Breast epithelium (tissue), 4 donors: ENCODE measurements at regions not wholly inside any gene's neighbourhood (a gene's known extent, or its start where the extent isn't known, plus 50 kb on each side); places are given as distances from the start of the nearest gene placed in this dataset.

ENCODE experiments used
- DNase-seq, 2 donors: peaks; one replicate each; pipeline ENCODE4 v3.0.0-alpha.2; 2019; ENCODE audit warnings: low spot score in 2 of 2
- H3K27ac ChIP-seq, 2 donors: fragments of 200-600 bp; sonication (generic) in 1 of 2; one replicate each; pipeline ENCODE4 v1.5.1; 2016 to 2019; ENCODE audit warnings: mild to moderate bottlenecking in 1 of 2
- H3K27me3 ChIP-seq, 2 donors: fragments of 200-600 bp; sonication (generic) in 1 of 2; one replicate each; pipeline versions ENCODE4 v1.5.1 to v1.6.0; 2017 to 2019; ENCODE audit warnings: control low read depth in 1 of 2, mild to moderate bottlenecking in 1 of 2
- H3K36me3 ChIP-seq: fragments of 200-600 bp; one replicate; pipeline ENCODE4 v1.5.1; 2019
- H3K4me1 ChIP-seq, 2 donors: fragments of 200-600 bp; sonication (generic); one replicate each; pipeline ENCODE4 v1.5.1; 2016 to 2019; ENCODE audit warnings: control low read depth in 1 of 2
- H3K4me3 ChIP-seq, 3 donors: fragments of 200-600 bp; sonication (generic); 1 replicate in 2 of 3; 2 replicates in 1 of 3; pipeline ENCODE4 v1.5.1; 2016 to 2019; ENCODE audit warnings: mild to moderate bottlenecking in 3 of 3, moderate library complexity in 2 of 3
- H3K9me3 ChIP-seq, 2 donors: fragments of 200-600 bp; sonication (generic) in 1 of 2; one replicate each; pipeline ENCODE4 v1.5.1; 2016 to 2019; ENCODE audit warnings: control low read depth in 1 of 2
- POLR2A ChIP-seq: fragments of 450-650 bp; IDR thresholded peaks from one replicate; pipeline ENCODE4 v1.6.1; 2016; ENCODE audit warnings: antibody characterized with exemption, mild to moderate bottlenecking, moderate library complexity
- POLR2AphosphoS5 ChIP-seq, 3 donors: sonication (generic); formaldehyde crosslinking; IDR thresholded peaks; one replicate each; pipeline ENCODE4 v1.6.1; 2017; ENCODE audit warnings: antibody characterized with exemption in 3 of 3
- intact Hi-C: fragments of 100-400 bp; cut with DNase I; formaldehyde crosslinking; loops from one replicate; pipeline ENCODE4 v1.15.1; 2023; ENCODE audit warnings: low total_unique reads
- TF ChIP-seq, protein P1 (sequence below), 3 donors: fragments of 450-650 bp; IDR thresholded peaks; one replicate each; pipeline ENCODE4 v1.5.1; 2016 to 2017; ENCODE audit warnings: antibody characterized with exemption in 3 of 3, mild to moderate bottlenecking in 3 of 3, moderate library complexity in 3 of 3

DNA sequence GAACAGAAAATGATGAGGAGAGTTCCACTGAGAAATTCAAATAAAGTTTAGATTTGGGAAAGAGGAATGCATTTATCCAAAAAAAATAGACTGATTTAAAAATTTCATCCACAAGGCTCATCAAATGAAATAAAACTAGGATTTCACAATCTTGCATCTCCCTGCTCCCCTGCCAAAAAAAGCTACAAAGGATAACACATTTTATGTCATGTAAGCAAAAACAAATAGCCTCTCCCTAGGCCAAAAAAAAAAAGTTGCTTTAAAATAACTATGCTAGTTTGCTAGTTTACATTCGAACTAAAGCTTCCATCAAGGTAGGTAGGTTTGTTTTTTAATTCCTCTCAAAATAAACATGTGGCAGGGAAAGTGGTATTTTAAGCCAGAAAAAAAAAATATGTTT, 465.5 kb upstream of the ID2 start:
- Histone ChIP-seq H3K27me3 (no peaks in the 10 kb centered on the region), H3K27ac (no peak overlapping the region), H3K4me3 (no peak overlapping the region), H3K36me3 (no peaks in the 10 kb centered on the region), H3K9me3 (no peaks in the 10 kb centered on the region), H3K4me1 (no peaks in the 10 kb centered on the region)
- DNase-seq: no peak
- TF ChIP-seq, protein P1, sequence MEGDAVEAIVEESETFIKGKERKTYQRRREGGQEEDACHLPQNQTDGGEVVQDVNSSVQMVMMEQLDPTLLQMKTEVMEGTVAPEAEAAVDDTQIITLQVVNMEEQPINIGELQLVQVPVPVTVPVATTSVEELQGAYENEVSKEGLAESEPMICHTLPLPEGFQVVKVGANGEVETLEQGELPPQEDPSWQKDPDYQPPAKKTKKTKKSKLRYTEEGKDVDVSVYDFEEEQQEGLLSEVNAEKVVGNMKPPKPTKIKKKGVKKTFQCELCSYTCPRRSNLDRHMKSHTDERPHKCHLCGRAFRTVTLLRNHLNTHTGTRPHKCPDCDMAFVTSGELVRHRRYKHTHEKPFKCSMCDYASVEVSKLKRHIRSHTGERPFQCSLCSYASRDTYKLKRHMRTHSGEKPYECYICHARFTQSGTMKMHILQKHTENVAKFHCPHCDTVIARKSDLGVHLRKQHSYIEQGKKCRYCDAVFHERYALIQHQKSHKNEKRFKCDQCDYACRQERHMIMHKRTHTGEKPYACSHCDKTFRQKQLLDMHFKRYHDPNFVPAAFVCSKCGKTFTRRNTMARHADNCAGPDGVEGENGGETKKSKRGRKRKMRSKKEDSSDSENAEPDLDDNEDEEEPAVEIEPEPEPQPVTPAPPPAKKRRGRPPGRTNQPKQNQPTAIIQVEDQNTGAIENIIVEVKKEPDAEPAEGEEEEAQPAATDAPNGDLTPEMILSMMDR (IDR thresholded peaks at IDR 0.05): no peak
- intact Hi-C loops: no loop called here

DNA sequence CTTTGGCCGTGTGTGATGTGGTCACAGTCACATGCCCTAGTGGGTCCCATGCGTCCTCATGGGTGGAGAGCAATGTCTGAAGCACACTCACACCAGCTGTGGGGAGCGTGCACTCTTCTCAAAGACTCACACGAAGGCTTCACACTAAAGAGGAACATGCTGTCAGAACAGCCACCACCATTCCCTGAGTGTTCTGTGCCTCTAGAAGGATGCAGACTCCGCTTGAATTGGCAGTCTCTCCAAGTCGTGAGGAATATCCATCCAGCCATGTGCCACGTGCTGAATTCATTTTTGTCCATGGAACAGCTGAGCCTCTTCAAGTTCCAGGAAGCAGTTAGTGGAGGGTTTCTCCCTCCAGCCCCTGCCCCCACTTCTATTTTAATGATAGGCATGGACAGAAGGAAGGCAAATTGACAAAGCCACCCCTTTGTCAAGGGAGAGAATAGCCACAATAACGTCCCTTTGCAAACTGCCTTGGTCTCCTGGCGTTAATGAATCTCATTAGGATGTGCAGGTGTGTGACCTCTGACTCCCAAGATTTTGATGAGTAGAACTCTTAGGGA, 464.3 kb upstream of the ID2 start:
- intact Hi-C loops: no loop called here
- H3K27me3 ChIP-seq: no peaks in the 10 kb centered on the region
- DNase-seq: no peak
- TF ChIP-seq, protein P1 (IDR thresholded peaks at IDR 0.05): no peak
- no peak for TF ChIP-seq POLR2A
- no peak for TF ChIP-seq POLR2AphosphoS5 (IDR thresholded peaks at IDR 0.05)
- no peaks in the 10 kb centered on the region for H3K9me3 ChIP-seq
- H3K4me1 ChIP-seq: no peaks in the 10 kb centered on the region
- no peak overlapping the region for H3K4me3 ChIP-seq
- H3K36me3 ChIP-seq: no peaks in the 10 kb centered on the region
- peak overlapping the region in 1 of 2 donors; percentile 32 for H3K27ac ChIP-seq

DNA sequence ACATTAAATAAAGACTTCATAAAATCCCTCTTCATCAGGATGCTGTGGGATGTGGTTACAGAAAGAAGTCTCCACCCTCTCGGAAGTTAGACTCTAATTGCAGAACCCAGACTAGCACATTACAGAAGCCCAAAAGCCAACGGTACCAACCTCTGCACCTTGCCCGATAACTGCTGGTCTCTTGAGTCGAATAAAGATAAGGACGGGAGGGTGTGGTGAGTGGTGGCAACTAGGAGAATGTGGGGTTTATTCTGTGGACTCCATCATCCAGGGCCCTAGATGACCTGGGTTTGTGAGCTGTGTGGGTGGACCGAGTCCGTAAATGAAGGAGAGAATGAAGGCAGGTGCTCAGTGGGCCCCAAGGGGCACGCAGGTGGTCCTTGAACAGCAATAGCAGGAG, 462.8 kb upstream of the ID2 start:
- intact Hi-C loops: no loop called here
- H3K9me3 ChIP-seq: no peaks in the 10 kb centered on the region
- TF ChIP-seq POLR2A: no peak
- TF ChIP-seq POLR2AphosphoS5 (IDR thresholded peaks at IDR 0.05): no peak
- TF ChIP-seq, protein P1 (IDR thresholded peaks at IDR 0.05): no peak
- no peaks in the 10 kb centered on the region for H3K36me3 ChIP-seq
- no peak overlapping the region for H3K4me3 ChIP-seq
- no peak overlapping the region for H3K27ac ChIP-seq
- DNase-seq: no peak
- no peaks in the 10 kb centered on the region for H3K27me3 ChIP-seq
- no peaks in the 10 kb centered on the region for H3K4me1 ChIP-seq

DNA sequence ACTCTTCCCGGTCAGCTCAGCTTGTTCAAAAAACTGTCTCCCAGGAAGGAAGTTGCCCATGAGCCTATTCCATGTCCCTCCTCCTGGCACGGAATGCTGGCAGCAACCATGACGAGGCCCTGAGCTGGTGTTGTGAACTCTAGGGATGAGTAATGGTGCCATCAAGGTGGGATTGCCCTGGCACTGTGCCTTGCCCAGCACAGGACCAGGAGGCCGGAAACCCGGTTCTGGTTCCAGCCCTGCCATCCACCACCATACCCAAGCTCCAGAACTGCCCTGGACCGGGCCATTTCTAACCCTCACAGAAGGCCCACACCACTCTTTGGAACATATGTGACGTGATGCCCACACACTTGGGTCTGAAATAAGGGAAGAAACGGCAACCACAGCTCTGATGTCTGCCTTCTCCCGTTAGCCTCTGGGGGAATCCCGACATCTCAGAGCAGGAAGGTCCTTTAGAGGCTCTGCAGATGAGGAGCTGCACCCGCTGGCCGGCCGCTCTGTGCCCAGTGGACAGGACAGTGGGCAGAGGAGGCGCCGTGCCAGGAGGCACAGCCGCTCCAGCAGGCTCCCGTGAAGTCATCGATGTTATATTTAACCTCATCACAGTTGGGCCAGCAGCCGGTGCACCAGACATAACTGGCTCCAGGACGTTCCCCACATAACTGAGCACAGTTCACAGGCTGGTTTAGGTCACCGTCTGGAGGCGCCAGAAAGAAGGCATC, 462.1 kb upstream of the ID2 start:
- no peaks in the 10 kb centered on the region for H3K36me3 ChIP-seq
- H3K9me3 ChIP-seq: no peaks in the 10 kb centered on the region
- H3K4me1 ChIP-seq: no peaks in the 10 kb centered on the region
- no peak for DNase-seq
- no peak overlapping the region for H3K4me3 ChIP-seq
- no peaks in the 10 kb centered on the region for H3K27me3 ChIP-seq
- TF ChIP-seq POLR2AphosphoS5 (IDR thresholded peaks at IDR 0.05) (no peak), POLR2A (no peak)
- TF ChIP-seq, protein P1 (IDR thresholded peaks at IDR 0.05): no peak
- intact Hi-C loops: no loop called here
- no peak overlapping the region for H3K27ac ChIP-seq

DNA sequence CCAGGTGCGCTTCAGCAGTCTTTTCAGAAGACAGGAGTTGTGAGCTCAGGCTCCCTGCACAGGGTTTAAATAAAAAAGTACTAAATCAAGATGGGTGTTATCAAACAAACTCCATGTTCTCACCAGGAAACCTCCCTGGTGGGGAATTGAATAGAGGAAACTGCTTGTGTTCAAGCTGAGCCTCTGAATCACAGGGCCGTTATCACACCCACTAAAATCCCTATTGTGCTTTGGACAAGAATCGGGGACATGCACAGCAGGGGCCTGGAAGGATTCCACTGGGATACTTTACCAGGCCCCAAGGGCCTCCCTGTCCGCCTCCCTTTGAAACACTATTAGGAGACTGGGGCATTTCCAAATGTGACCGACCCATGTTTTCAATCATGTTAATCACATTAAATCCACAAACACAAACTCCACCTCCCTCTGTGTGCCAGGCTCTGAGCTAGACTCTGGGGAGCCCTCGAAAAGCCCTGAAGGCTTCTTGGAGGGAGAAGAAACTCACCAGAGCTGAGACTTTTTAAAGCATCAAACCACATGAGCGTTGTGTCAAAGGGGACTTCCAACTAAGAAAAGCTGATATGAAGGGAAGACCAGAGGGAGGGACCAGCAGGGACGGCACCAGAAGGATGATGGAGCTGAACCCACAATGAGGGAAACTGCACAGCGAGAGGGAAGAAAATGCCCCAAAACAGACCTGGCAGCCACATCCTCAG, 458.7 kb upstream of the ID2 start:
- no peak for TF ChIP-seq POLR2A
- TF ChIP-seq POLR2AphosphoS5 (IDR thresholded peaks at IDR 0.05): no peak
- TF ChIP-seq, protein P1 (IDR thresholded peaks at IDR 0.05): no peak
- intact Hi-C loops: no loop called here
- Histone ChIP-seq H3K27me3 (no peaks in the 10 kb centered on the region), H3K4me3 (no peak overlapping the region), H3K27ac (no peak overlapping the region), H3K9me3 (no peaks in the 10 kb centered on the region), H3K4me1 (no peaks in the 10 kb centered on the region), H3K36me3 (no peaks in the 10 kb centered on the region)
- DNase-seq: no peak
